GM13977 (cell line): ENCODE measurements at regions not wholly inside any gene's neighbourhood (a gene's known extent, or its start where the extent isn't known, plus 50 kb on each side); places are given as distances from the start of the nearest gene placed in this dataset.

ENCODE experiments used
- DNase-seq: peaks from one replicate; pipeline ENCODE4 v3.0.0; 2012; ENCODE audit warnings: low spot score
- CTCF ChIP-seq: IDR thresholded peaks from 2 replicates; pipeline ENCODE4 v1.5.1; 2012; ENCODE audit warnings: mild to moderate bottlenecking, control low read depth; ENCODE audit not compliant: insufficient read depth; ENCODE audit errors: extremely low read depth, missing control alignments
- in situ Hi-C: fragments of 300-500 bp; cut with MboI; formaldehyde crosslinking; loops from one replicate; pipeline ENCODE4 v1.12.0; 2022; ENCODE audit warnings: low sequenced_read_pairs, low pct_unique_long_range_greater_than_20kb, mixed read lengths, inconsistent platforms; ENCODE audit not compliant: unreplicated experiment

GRCh38 chr2:16209799-16210198 lies 269.4 kb downstream of the MYCN start:
- no peak for DNase-seq
- TF ChIP-seq CTCF, result no peak
- in situ Hi-C loops, result no loop called here

- no peak for DNase-seq
- no peak for TF ChIP-seq CTCF
- in situ Hi-C loops, result no loop called here
Measured at GRCh38 chr2:16208921-16209320, 268.6 kb downstream of the MYCN start.

DNA sequence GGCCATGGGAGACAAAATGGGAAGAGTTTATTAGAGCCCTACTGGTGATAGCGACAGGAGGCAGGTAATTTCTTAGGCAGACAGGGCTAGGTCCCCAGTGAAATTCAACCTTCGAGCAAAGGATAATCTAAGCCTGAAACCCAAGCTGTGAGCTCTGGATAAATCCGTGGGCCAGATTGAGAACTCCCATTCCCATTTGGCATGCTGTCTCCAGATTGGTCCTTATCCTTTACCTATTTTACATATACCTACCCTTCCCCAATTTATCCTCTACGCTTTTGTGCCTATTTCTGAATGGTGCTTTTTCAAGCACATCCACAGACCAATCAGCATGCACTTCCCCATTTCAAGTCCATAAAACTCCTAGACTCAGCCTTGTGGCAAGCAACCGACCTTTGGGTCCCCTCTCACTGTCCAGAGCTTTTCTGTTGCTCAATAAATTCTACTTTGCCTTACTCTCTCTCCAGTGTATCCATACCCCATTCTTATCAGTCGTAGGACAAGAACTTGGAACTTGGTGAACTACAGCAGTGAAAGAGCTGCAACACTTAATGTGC lies 268.0 kb downstream of the MYCN start:
- in situ Hi-C loops, result no loop called here
- TF ChIP-seq CTCF, result no peak
- no peak for DNase-seq

DNA sequence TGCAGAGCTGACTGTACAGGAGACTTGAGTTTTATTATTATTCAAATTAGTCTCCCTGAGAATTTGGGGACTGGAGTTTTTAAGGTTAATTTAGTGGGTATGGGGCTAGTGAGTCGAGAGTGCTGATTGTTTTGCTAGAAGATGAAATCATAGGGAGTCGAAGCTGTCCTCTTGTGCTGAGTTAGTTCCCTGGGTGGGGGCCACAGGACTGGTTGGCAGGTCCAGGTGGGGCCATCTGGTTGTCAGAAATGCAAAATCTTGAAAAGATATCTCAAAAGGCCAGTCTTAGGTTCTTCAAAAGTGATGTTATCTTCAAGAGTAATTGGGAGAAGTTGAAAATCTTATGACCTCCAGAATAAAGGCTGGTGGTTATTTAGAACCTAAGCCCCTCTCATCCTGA lies 267.3 kb downstream of the MYCN start:
- DNase-seq, result no peak
- in situ Hi-C loops, result no loop called here
- TF ChIP-seq CTCF, result no peak

- DNase-seq, result no peak
- in situ Hi-C loops, result no loop called here
- no peak for TF ChIP-seq CTCF
Measured at GRCh38 chr2:16207151-16207550, 266.8 kb downstream of the MYCN start.

DNA sequence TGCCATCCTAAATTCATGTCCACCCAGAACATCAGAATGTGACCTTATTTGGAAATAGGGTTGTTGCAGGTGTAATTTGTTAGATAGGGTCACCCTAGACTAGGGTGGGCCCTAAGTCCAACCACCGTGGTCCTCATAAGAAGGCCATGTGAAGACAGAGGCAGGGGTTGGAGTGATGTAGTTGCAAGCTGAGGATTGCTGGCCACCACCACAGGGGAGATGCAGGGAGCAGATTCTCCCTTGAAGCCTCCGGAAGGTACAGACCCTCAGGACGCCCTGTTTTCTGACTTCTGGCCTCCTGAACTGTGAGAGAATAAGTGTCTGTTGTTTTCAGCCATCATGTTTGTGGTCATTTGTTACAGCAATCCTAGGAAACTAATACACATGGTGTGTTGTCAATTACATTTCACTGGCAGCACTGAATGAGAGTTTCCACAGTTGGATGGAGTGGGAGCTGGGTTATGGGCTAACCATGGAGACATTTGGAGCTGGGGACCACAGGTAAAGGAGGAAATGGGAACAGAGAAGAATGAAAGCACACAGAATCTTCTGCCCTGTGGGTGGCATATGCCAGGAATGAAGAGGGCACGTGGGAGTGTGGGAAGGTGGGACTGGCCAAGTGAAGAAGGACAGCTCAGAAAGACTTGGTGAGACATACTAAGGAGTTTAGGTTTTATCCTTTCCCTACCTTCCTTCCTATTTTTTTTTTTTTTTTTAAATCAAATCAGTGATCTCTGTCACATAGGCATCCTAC lies 266.0 kb downstream of the MYCN start:
- in situ Hi-C loops, result no loop called here
- TF ChIP-seq CTCF, result no peak
- no peak for DNase-seq
